Hematopoietic multipotent progenitor cell treated with erythropoietin and hydrocortisone succinate and interleukin-3 and kit ligand, for 6 days (in vitro differentiated cells): ENCODE measurements at regions not wholly inside any gene's neighbourhood (a gene's known extent, or its start where the extent isn't known, plus 50 kb on each side); places are given as distances from the start of the nearest gene placed in this dataset.

Source experiments
- DNase-seq: peaks from one replicate; pipeline ENCODE4 v3.0.0-alpha.2; 2015

GRCh38 chr5:164650427-164650826, 1145.0 kb downstream of the MAT2B start:
- no peak for DNase-seq

GRCh38 chr5:164651546-164652275, 1146.3 kb downstream of the MAT2B start:
- DNase-seq = no peak

GRCh38 chr5:164652276-164652660, 1146.8 kb downstream of the MAT2B start:
- peak; percentile 2 for DNase-seq

DNA sequence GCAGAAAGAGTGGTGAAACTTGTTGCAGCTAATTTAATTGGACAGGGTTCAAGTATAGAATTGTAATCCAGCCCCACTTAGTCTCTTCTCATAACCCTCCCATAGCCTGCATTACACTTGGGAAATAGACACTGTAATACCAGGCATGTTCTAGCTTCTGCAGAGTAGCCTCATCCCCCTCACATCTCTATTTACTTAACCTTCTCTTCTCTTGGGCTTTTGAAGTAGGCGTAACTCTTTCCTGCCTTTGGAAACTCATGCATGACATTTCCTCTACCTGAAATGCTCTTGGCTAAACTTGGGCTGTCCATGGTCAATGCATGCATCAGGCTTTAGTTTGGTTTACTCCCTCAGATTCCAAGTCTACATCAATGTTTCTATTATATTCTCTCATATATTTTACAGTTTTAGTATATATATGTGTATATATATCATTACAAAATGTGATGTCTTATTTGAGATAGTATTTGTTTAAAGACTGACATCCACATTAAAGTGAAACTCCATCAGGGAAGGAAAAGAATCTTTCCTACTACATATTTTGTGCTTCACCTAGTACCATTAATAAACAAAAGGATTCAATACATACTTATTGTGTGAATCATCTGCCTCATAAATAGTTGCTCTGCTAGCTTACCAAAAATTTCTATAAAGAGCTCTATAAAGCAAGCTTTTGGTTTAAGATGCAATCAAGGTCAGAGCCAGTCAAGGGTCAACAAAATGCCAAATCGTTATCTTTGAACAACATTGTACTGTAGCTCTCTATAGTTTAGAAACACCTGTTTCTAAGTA, 1158.0 kb downstream of the MAT2B start:
- DNase-seq = no peak

DNA sequence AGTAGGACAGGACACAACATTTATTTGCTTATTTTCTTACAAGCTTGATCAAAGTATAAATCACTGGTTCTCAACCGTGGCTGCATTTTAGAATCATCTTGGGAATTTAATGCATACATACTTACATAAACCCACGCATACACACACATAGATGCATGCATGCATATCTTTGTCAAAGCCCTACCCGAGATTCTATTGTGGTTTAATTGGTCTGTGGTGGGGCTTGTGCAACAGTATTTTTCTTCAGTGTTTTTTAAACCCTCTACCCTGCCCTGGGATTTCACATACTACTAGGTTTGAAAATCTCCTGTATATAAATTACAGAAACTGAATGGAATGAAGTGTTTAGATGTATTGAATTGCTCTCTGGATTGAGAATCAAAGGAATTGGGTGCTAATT, 1166.2 kb downstream of the MAT2B start:
- no peak for DNase-seq

- DNase-seq = no peak
Observed at GRCh38 chr5:164672205-164672604, 1166.8 kb downstream of the MAT2B start.

- DNase-seq = peak; percentile 12
Observed at GRCh38 chr5:164672931-164673694, 1167.7 kb downstream of the MAT2B start.

- no peak for DNase-seq
Observed at GRCh38 chr5:164679461-164679860, 1174.0 kb downstream of the MAT2B start.

DNA sequence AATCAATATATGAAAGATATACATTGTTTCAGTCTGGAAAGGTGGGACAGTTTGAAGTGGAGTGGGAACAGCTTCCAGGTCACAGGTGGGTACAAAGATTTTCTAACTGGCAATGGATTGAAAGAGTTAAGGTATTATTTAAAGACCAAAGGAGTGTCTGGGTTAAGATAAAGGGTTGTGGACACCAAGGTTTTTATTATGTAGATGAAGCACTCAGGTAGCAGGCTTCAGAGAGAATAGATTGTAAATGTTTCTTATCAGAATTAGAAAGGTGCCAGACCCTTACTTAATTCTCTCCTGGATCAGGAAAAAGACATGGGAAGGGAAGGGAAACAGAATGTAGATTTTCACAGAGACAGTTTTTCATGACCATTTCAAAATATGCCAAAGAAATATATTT, 1174.8 kb downstream of the MAT2B start:
- no peak for DNase-seq

GRCh38 chr5:164680812-164681520, 1175.5 kb downstream of the MAT2B start:
- DNase-seq = no peak

DNA sequence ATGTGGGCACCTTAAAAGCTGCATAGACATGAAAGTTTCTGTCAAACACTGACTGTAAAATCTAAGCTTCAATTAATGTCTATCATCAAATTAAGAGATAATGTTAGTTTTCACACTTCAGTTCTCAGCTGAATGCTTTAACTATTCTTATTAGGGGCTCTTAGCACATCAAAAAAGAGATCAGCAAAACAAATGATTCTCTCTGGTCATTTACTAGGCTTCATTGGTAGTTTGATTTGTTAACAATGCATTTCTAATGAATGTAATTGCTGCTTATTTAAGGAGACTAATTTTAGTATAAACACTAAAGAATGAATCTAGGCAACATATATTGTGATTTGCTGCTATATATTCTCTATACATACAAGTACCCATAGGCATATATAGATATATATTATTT, 1182.0 kb downstream of the MAT2B start:
- no peak for DNase-seq

DNA sequence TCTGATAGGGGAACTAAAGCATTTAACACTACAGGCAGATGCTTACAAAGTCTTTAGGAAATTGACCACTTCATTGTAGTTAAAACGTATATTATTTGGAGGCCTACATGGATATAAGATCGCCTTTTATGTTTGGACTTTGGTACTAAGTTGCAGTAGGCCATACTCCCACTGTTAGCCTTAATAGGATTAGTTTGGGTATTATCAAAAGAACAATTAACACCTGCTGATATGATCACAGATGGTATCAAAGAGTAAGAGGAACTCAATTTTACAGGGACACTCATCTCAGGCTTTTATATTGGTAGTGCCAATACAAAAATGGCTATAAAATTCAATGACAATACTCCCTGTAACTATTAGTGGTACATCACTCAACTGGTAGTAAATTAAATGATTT, 1183.0 kb downstream of the MAT2B start:
- no peak for DNase-seq

- no peak for DNase-seq
Observed at GRCh38 chr5:164708831-164709230, 1203.4 kb downstream of the MAT2B start.

- no peak for DNase-seq
Observed at GRCh38 chr5:164713682-164714081, 1208.3 kb downstream of the MAT2B start.

DNA sequence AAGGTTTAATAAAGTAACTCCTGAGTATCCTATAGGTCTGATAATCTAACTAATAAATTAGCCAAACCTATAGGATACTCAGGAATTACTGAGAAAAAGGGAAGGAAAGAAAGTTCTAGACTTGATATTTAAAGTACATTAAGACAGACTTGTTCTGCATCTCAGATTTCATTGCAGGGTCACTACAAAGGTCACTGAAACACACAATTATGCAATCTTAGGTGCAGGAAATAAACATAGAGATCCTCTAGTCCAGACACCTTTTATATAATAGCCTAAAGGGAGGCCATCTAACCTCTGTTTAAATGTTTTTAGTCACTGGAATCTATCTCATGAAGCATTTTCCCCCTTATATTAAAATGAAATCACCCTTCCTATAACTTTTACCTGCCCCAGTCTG, 1215.7 kb downstream of the MAT2B start:
- DNase-seq = no peak

DNA sequence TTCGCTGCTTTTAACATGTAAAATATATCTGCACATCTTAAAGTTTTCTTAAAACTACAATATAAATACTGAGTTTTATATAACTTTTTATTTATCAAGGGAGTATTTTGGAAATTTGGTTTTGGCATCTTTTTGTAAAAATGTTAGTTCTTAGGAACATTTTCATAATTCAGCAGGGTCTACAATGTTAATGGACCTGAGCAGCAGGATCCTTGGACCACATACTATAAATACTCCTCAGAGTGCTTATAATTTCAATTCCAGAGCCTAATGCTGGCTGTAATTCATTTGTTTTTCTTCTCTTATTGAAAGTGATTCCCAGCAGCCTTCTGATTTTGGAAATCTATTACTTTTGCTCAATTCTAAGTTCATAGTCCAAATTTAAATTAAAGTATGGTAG, 1216.2 kb downstream of the MAT2B start:
- no peak for DNase-seq

- no peak for DNase-seq
Observed at GRCh38 chr5:164722702-164723101, 1217.3 kb downstream of the MAT2B start.

DNA sequence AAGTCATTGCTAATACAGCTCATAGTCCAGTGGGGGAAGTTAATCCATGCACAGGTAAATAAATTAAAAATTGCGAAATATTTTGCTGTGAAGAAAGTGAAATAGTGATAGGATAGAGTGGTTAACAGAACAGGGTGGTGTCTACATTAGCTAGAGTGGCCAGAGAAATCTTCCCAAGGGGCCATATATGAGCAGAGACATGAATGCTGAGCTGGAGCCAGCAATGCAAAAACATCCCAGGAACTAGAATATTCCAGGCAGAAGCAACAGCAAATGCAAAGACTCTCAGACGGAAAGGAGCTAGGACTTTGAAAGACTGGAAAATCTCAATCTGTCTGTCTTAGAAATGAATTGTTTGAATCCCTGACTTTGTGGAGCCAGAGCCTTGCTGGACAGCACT, 1221.6 kb downstream of the MAT2B start:
- no peak for DNase-seq

- no peak for DNase-seq
Observed at GRCh38 chr5:164728733-164729132, 1223.3 kb downstream of the MAT2B start.

- DNase-seq = no peak
Observed at GRCh38 chr5:164735334-164735733, 1229.9 kb downstream of the MAT2B start.

- no peak for DNase-seq
Observed at GRCh38 chr5:164741376-164741775, 1236.0 kb downstream of the MAT2B start.

GRCh38 chr5:164742025-164742424, 1236.6 kb downstream of the MAT2B start:
- DNase-seq = no peak

DNA sequence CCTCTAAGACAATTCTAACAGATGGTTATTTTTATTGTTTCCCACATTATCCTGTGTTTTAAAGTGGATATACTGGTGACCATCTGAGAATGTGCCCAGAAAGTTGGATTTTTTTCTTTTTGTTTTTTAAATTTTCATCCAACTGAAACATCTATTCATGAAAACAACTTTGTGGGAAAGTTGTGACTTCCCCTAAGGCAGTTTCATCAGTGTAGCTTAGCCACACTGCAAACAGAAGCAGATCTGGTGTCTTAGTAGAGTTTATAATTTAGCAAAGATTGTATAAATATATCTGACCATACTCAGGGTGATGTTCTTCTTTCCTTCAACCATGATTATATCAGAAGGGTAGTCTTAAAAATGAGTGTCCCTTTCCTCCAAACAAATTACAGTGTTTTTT, 1241.3 kb downstream of the MAT2B start:
- DNase-seq = no peak
